ENCODE measurements at regions not wholly inside any gene's neighbourhood (a gene's known extent, or its start where the extent isn't known, plus 50 kb on each side); places are given as distances from the start of the nearest gene placed in this dataset.

DNA sequence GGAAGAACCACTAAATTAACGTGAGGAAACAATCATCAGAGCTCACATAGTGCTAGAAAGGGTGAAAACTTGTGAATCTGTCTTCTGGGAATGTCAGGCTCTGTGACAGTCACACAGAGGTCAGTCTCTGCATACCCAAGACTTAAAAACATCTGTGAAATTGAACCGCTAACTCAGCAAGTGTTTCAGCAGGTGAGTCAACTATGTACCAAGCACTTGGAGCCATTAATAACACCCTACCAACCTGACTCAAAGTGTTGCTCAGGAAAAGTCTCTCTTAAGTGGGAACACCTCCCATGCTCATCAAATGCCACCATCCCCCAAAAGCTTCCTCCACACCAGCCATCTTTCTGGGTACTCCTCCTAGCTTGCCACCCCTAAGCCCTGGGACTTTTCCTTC is 92.3 kb upstream of the CARMIL1 start:
- no peak overlapping the region for H3K9ac ChIP-seq (ENCODE audit: low read length)
- H3K9me3 ChIP-seq (ENCODE audit: control extremely low read depth in 1 of 3, control insufficient read depth in 2 of 3, insufficient read depth in 1 of 3, low read length in 2 of 3), result no peaks in the 10 kb centered on the region
- intact Hi-C loops (cut with micrococcal nuclease), result no loop called here
- ATAC-seq (ENCODE audit: low read depth) (no peak), DNase-seq (no peak)
- no peak overlapping the region for H3K27ac ChIP-seq (ENCODE audit: low read length in 2 of 2)
- H3K9me3 Mint-ChIP-seq (ENCODE audit: insufficient read depth), result no peaks in the 10 kb centered on the region
- H3K4me1 ChIP-seq (ENCODE audit: control insufficient read depth in 2 of 2, insufficient read depth in 2 of 2, low read length in 2 of 2), result no peaks in the 10 kb centered on the region
- no peaks in the 10 kb centered on the region for H3K27me3 ChIP-seq (replicated peaks in 1 of 4; ENCODE audit: control extremely low read depth in 1 of 4, control insufficient read depth in 3 of 4, insufficient read depth in 4 of 4, low read length in 3 of 4)
- H3K36me3 ChIP-seq (replicated peaks in 1 of 2; ENCODE audit: control extremely low read depth in 1 of 2, control insufficient read depth in 1 of 2, extremely low read depth in 1 of 2, insufficient read depth in 2 of 2, low read length in 1 of 2), result no peaks in the 10 kb centered on the region
- peaks cover 28% of the 10 kb centered on the region for H3K27me3 Mint-ChIP-seq
- no peaks in the 10 kb centered on the region for H3K4me1 Mint-ChIP-seq
- H3K4me3 Mint-ChIP-seq, result no peak overlapping the region
- WGBS (ENCODE audit: insufficient coverage), result 85% methylated on average over 2 of the region's 2 CpGs
- H3K79me2 ChIP-seq (ENCODE audit: control insufficient read depth, insufficient read depth, low read length), result no peaks in the 10 kb centered on the region
- H4K20me1 ChIP-seq (ENCODE audit: control insufficient read depth, insufficient read depth, low read length, poor library complexity, severe bottlenecking), result no peaks in the 10 kb centered on the region
- no peak overlapping the region for H3K4me2 ChIP-seq (replicated peaks; ENCODE audit: low read depth, low read length, poor library complexity, severe bottlenecking)
- H2AFZ ChIP-seq (ENCODE audit: insufficient read depth, low read depth, low read length, poor library complexity, severe bottlenecking), result no peak overlapping the region
- no peak overlapping the region for H3K27ac Mint-ChIP-seq
- CTCF ChIA-PET, result no interaction called here
- H3K4me3 ChIP-seq (ENCODE audit: control extremely low read depth in 1 of 5, extremely low read depth in 1 of 5, insufficient read depth in 1 of 5, low read depth in 2 of 5, low read length in 4 of 5), result no peak overlapping the region
- no peak for TF ChIP-seq EZH2 (IDR thresholded peaks at IDR 0.05; ENCODE audit: borderline replicate concordance, insufficient read depth, low read depth, low read length, poor library complexity, severe bottlenecking)
- TF ChIP-seq, protein P1, sequence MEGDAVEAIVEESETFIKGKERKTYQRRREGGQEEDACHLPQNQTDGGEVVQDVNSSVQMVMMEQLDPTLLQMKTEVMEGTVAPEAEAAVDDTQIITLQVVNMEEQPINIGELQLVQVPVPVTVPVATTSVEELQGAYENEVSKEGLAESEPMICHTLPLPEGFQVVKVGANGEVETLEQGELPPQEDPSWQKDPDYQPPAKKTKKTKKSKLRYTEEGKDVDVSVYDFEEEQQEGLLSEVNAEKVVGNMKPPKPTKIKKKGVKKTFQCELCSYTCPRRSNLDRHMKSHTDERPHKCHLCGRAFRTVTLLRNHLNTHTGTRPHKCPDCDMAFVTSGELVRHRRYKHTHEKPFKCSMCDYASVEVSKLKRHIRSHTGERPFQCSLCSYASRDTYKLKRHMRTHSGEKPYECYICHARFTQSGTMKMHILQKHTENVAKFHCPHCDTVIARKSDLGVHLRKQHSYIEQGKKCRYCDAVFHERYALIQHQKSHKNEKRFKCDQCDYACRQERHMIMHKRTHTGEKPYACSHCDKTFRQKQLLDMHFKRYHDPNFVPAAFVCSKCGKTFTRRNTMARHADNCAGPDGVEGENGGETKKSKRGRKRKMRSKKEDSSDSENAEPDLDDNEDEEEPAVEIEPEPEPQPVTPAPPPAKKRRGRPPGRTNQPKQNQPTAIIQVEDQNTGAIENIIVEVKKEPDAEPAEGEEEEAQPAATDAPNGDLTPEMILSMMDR (IDR thresholded peaks at IDR 0.05), result no peak
- POLR2A ChIA-PET, result no interaction called here

DNA sequence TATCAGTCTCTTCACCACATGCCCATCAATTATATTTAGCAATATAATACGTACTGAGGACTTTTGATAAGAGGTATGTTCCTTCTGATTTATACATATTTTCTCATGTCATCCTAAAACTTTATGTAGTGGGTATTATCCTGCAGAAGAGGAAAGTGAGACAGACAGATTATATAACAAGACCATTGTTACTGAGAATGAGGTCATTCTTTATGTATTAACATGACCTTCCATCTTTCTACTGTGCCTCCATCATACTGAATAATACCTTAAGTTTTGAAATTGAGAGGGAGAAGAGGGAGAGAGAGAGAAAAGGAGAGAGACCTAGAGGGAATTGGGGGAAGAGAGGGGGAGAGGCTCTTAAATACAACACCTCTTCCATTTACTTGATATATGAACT is 90.9 kb upstream of the CARMIL1 start:
- POLR2A ChIA-PET, result no interaction called here
- intact Hi-C loops (cut with micrococcal nuclease), result no loop called here
- H3K9ac ChIP-seq (ENCODE audit: low read length), result no peak overlapping the region
- H3K4me2 ChIP-seq (replicated peaks; ENCODE audit: low read depth, low read length, poor library complexity, severe bottlenecking), result no peak overlapping the region
- WGBS (ENCODE audit: insufficient coverage), result no CpG with 5 or more reads among the region's 1 CpG
- TF ChIP-seq EZH2 (IDR thresholded peaks at IDR 0.05; ENCODE audit: borderline replicate concordance, insufficient read depth, low read depth, low read length, poor library complexity, severe bottlenecking), result no peak
- TF ChIP-seq, protein P1 (IDR thresholded peaks at IDR 0.05), result no peak
- no peak for DNase-seq
- H4K20me1 ChIP-seq (ENCODE audit: control insufficient read depth, insufficient read depth, low read length, poor library complexity, severe bottlenecking), result no peaks in the 10 kb centered on the region
- H2AFZ ChIP-seq (ENCODE audit: insufficient read depth, low read depth, low read length, poor library complexity, severe bottlenecking), result no peak overlapping the region
- CTCF ChIA-PET, result no interaction called here
- H3K36me3 ChIP-seq (replicated peaks in 1 of 2; ENCODE audit: control extremely low read depth in 1 of 2, control insufficient read depth in 1 of 2, extremely low read depth in 1 of 2, insufficient read depth in 2 of 2, low read length in 1 of 2), result no peaks in the 10 kb centered on the region
- H3K4me3 Mint-ChIP-seq, result no peak overlapping the region
- H3K79me2 ChIP-seq (ENCODE audit: control insufficient read depth, insufficient read depth, low read length), result no peaks in the 10 kb centered on the region
- no peaks in the 10 kb centered on the region for H3K4me1 Mint-ChIP-seq
- H3K27ac ChIP-seq (ENCODE audit: low read length in 2 of 2), result no peak overlapping the region
- no peaks in the 10 kb centered on the region for H3K9me3 Mint-ChIP-seq (ENCODE audit: insufficient read depth)
- no peak for ATAC-seq (ENCODE audit: low read depth)
- H3K9me3 ChIP-seq (ENCODE audit: control extremely low read depth in 1 of 3, control insufficient read depth in 2 of 3, insufficient read depth in 1 of 3, low read length in 2 of 3), result no peaks in the 10 kb centered on the region
- H3K27me3 ChIP-seq (replicated peaks in 1 of 4; ENCODE audit: control extremely low read depth in 1 of 4, control insufficient read depth in 3 of 4, insufficient read depth in 4 of 4, low read length in 3 of 4), result no peaks in the 10 kb centered on the region
- H3K27ac Mint-ChIP-seq, result no peak overlapping the region
- H3K4me1 ChIP-seq (ENCODE audit: control insufficient read depth in 2 of 2, insufficient read depth in 2 of 2, low read length in 2 of 2), result no peaks in the 10 kb centered on the region
- H3K4me3 ChIP-seq (ENCODE audit: control extremely low read depth in 1 of 5, extremely low read depth in 1 of 5, insufficient read depth in 1 of 5, low read depth in 2 of 5, low read length in 4 of 5), result no peak overlapping the region
- peaks cover 38% of the 10 kb centered on the region for H3K27me3 Mint-ChIP-seq
